Ishikawa (cell line): ENCODE measurements at regions not wholly inside any gene's neighbourhood (a gene's known extent, or its start where the extent isn't known, plus 50 kb on each side); places are given as distances from the start of the nearest gene placed in this dataset.

ENCODE experiments used
- CEBPB ChIP-seq: IDR thresholded peaks from 2 replicates; pipeline ENCODE4 v1.6.1; 2012
- CREB1 ChIP-seq: IDR thresholded peaks from 2 replicates; pipeline ENCODE4 v1.6.1; 2012; ENCODE audit warnings: low read depth
- EGR1 ChIP-seq: IDR thresholded peaks from 2 replicates; pipeline ENCODE4 v1.6.1; 2012
- EP300 ChIP-seq: IDR thresholded peaks from 2 replicates; pipeline ENCODE4 v1.6.1; 2012; ENCODE audit warnings: borderline replicate concordance
- FOXM1 ChIP-seq: IDR thresholded peaks from 2 replicates; pipeline ENCODE4 v1.6.1; 2012; ENCODE audit warnings: low read depth, borderline replicate concordance
- NFIC ChIP-seq: IDR thresholded peaks from 2 replicates; pipeline ENCODE4 v1.6.1; 2012
- RAD21 ChIP-seq: IDR thresholded peaks from 2 replicates; pipeline ENCODE4 v1.6.1; 2012; ENCODE audit warnings: low read depth
- REST ChIP-seq: IDR thresholded peaks from 2 replicates; pipeline ENCODE4 v1.6.1; 2012; ENCODE audit warnings: low read depth, mild to moderate bottlenecking
- TAF1 ChIP-seq: IDR thresholded peaks from 2 replicates; pipeline ENCODE4 v1.6.1; 2012; ENCODE audit warnings: low read depth, mild to moderate bottlenecking
- TCF12 ChIP-seq: IDR thresholded peaks from 2 replicates; pipeline ENCODE4 v1.6.1; 2012; ENCODE audit warnings: low read depth
- TEAD4 ChIP-seq: IDR thresholded peaks from 2 replicates; pipeline ENCODE4 v1.6.1; 2012
- USF1 ChIP-seq: IDR thresholded peaks from 2 replicates; pipeline ENCODE4 v1.6.1; 2012
- YY1 ChIP-seq: IDR thresholded peaks from 2 replicates; pipeline ENCODE4 v1.6.1; 2012; ENCODE audit warnings: low read depth
- ZBTB7A ChIP-seq: IDR thresholded peaks from 2 replicates; pipeline ENCODE4 v1.6.1; 2012; ENCODE audit warnings: low read depth
- TF ChIP-seq, protein P1 (sequence below): IDR thresholded peaks from 2 replicates; pipeline ENCODE4 v1.6.1; 2012

DNA sequence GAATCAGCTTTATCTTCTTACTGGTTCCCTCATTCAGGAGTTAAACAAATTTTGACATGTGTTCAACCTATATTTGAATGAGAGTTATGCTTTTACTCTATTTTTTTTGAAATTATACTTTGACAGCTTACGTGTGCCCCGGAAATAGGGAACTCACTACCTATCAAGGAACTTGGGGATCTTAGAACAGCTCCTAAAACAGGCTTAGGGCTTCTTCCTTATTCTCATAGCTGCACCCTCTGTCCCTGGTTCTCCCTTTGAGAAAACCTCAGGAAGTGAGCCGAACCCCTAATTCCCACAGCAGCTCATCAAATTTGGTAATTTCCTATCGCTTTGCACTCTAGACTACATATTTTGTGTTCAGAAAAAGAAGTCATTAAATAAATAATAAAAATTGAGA, 81.2 kb upstream of the RUNX3 start:
- no peak for TF ChIP-seq TCF12
- TF ChIP-seq CEBPB: no peak
- no peak for TF ChIP-seq RAD21
- TF ChIP-seq, protein P1, sequence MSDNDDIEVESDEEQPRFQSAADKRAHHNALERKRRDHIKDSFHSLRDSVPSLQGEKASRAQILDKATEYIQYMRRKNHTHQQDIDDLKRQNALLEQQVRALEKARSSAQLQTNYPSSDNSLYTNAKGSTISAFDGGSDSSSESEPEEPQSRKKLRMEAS: no peak
- TF ChIP-seq USF1: no peak
- TF ChIP-seq NFIC: no peak
- TF ChIP-seq EGR1: no peak

- TF ChIP-seq USF1: no peak
- no peak for TF ChIP-seq REST
- no peak for TF ChIP-seq EP300
- TF ChIP-seq EGR1: no peak
- no peak for TF ChIP-seq NFIC
- TF ChIP-seq CEBPB: no peak
- TF ChIP-seq, protein P1: no peak
- TF ChIP-seq TAF1: no peak
- no peak for TF ChIP-seq ZBTB7A
- TF ChIP-seq TEAD4: no peak
- no peak for TF ChIP-seq TCF12
- no peak for TF ChIP-seq RAD21
- no peak for TF ChIP-seq YY1
- no peak for TF ChIP-seq FOXM1
- TF ChIP-seq CREB1: no peak
Measured at GRCh38 chr1:25009671-25010262, 79.7 kb upstream of the RUNX3 start.

DNA sequence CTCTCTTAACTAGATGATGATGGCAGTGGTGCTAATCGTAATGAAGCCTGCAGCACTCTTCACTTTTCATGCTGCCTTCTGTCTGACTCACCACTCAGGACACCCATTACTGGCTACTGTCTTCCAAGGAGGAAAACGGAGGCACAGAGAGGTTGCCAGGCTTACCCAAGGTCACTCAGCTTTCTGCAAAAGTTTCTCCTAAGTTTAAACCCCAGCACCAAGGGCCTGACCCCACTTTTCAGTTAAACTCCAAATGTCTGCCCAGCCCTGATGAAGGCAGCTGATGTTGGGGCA, 78.1 kb upstream of the RUNX3 start:
- no peak for TF ChIP-seq FOXM1
- no peak for TF ChIP-seq TEAD4
- no peak for TF ChIP-seq CEBPB
- TF ChIP-seq YY1: no peak
- no peak for TF ChIP-seq USF1

DNA sequence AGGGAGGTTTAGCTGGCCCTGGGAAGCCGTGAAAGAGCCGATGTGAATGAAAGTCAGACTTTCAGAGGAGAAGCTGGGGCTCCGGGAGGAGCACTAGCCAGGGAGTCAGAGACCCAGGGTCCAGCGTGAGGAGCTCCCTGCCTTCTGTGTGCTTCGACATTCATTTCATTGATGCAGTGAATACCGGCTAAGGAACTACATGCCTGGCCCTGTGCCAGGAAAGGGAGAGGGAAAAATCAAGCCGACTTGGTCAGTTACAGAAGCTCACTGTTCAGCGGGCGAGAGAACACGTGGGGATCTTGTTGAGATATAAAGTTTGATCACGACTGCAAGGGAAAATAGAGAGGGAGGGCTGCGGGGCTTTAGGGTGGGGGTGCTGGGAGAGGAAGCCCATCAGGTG, 76.7 kb upstream of the RUNX3 start:
- TF ChIP-seq USF1: no peak
- TF ChIP-seq NFIC: peak; percentile 62; the same call in 1 of the 2 replicates
- TF ChIP-seq RAD21: no peak

DNA sequence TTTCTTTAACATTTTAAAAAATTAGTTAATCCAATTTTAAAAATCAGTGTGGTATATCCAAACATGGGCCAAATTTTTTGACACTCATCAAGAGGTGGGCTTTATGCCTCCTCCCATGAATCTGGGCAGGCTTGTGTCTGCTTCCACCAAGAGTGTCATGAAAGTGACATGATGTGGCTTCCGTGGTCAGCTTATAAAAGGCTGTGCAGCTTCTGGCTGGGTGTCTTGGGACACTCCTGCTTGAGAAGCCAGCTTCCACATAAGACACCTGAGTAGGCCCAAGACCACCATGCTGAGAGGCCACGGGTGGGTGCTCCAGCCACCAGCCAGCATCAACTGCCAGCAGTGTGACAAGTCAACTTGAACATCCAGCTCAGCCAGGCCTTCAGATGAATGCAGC, 74.3 kb upstream of the RUNX3 start:
- TF ChIP-seq EP300 (no peak), USF1 (no peak), NFIC (no peak), FOXM1 (no peak), CEBPB (no peak), REST (no peak), YY1 (no peak), TCF12 (no peak), EGR1 (no peak), TAF1 (no peak), RAD21 (no peak), TEAD4 (no peak), ZBTB7A (no peak), CREB1 (no peak)
- TF ChIP-seq, protein P1: no peak
